GM19351 (cell line): ENCODE measurements at regions not wholly inside any gene's neighbourhood (a gene's known extent, or its start where the extent isn't known, plus 50 kb on each side); places are given as distances from the start of the nearest gene placed in this dataset.

Experiments used
- ATAC-seq: cut with Tn5 transposase; IDR thresholded peaks from one replicate; pipeline ENCODE4 v1.9.1; 2021; ENCODE audit warnings: mild to moderate bottlenecking, moderate library complexity; ENCODE audit not compliant: unreplicated experiment

GRCh38 chr15:101551696-101552591 lies 62.4 kb upstream of the PCSK6 start:
- no peak for ATAC-seq

DNA sequence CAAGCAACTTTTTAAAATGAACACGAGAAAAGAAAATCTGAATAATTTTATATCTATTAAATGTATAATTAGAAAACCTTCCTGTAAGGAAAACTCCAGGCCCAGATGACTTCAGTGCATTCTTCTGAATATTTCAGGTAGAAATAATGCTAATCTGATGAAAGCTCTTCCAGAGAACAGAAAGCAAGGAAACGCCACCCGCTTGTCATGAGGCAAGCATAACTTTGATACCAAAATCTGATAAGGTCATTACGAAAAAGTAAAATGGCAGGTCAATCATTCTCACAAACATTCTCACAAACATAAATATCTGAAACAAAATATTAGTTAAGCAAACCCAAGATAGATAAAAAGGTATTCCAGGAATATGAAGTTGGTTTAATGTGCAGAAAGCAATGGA lies 60.6 kb upstream of the PCSK6 start:
- ATAC-seq, result no peak

GRCh38 chr15:101549647-101550046 lies 60.1 kb upstream of the PCSK6 start:
- ATAC-seq, result no peak

GRCh38 chr15:101547737-101548136 lies 58.2 kb upstream of the PCSK6 start:
- no peak for ATAC-seq

DNA sequence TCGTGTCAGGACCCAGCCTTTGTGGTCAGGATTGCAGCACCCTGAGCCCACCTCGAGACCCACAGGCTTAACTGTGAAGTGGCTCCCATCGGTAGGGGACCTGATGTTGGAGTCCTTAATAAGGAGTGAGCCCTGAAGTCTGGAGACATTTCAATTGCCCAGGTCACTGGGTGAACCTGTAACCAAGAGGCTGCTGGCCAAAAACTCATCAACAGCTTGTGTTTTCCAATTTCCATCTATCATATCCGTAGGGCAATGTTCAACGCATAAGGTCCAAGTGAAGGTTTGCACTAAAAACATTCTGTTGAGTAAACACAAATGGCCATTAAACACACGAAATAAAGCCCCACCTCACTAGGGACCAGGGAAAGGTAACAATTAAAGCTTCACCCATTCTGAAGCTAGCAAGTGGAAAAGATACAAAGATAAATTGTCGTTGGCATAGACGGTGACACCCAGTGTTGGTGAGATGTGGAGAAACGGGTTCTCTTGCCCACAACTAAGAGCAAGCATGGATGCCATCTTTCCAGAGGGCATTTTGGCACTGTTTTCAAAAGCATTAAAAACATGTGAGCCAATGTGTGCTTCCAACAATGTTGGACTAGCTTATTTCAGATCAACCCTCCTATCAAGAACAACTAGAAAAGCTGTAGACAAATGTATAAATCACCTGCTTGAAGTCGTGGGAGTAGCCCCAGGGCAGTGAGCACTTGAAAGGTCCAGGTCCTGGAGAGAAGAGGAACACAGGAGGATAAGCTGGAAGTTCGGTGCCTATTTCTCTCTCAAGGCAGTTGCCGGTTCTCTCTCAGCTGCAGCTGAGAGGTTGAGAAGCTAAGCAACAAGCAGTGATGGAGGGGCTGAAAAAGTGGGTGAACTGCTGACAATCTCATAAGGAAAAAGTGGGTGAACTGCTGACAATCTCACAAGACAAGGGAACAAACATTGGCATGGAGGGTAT lies 56.3 kb upstream of the PCSK6 start:
- ATAC-seq, result no peak

DNA sequence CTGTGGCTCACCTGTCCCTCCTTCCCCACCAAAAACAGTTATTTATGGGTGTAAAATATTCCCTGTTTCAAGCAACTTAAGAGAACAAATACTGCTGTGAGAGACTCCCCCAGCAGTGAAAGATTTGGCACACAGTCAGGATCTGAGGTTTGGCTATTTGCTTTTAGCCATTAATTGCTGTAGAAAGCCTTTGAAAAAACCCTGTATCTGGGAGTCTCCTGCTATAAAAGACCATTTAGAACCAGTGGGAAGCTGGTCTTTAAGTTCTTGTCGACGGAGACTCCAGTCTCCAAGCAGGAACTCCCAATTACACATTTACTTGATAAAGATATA lies 55.1 kb upstream of the PCSK6 start:
- ATAC-seq, result no peak

GRCh38 chr15:101543926-101544612 lies 54.6 kb upstream of the PCSK6 start:
- no peak for ATAC-seq

GRCh38 chr15:101543431-101543830 lies 53.9 kb upstream of the PCSK6 start:
- no peak for ATAC-seq

DNA sequence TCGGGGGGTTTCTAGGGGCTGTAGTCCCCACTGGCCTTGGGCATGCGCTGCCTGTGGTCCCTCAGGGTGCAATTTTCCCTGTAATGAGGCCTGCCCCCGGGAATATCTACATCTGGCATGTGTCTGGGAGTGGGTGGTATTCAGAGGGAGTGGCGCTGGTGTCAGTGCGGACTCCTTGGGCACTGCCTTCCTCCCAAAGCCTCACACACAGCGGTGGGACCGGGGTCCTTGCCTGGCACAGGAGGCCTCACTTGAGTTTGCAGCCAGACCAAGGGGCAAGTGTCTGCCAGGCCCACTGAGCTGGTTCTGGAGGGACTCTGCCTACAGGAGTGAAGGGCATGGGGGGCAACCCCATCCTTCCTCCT lies 53.5 kb upstream of the PCSK6 start:
- no peak for ATAC-seq

- ATAC-seq, result no peak
Observed at GRCh38 chr15:101542306-101543025, 53.0 kb upstream of the PCSK6 start.

DNA sequence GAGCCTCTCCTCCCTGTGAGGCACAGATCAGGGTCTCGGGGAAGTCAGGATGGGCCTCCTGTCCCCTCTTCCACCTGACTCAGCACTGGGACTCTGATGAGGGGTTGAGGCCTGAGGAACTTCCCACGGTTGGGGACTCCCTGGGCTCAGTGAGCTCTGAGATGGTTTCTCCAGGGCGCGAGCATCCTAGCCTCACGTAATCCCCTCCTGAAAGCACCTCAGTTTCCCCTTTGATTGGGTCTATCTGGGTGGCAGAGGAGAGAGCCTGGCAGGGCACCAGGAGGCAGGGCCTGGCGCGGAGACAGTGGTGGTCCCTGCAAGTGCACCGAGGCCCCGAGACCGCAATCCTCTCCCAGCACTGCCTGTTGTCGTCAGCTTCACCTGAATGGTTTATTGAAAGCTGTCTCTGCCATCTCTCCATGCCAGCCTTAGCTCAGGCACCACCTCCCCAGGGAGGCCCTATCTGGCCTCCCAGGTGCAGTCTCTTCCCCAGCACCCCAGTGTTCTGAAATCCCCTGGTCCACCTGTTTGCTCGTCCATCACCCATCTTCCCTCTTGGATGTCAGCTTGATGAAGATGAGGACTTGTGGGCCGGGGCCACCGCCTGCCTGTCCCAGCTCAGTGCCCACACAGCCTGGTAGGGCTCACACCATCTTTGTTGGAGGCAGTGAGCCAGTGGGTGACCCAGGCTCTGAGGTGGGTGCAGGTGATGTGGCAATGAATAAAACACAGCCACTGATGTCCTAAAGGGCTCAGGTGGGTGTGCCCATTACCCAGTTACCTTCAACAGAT lies 52.2 kb upstream of the PCSK6 start:
- ATAC-seq, result no peak

GRCh38 chr15:101540480-101541239 lies 51.2 kb upstream of the PCSK6 start:
- ATAC-seq, result no peak

DNA sequence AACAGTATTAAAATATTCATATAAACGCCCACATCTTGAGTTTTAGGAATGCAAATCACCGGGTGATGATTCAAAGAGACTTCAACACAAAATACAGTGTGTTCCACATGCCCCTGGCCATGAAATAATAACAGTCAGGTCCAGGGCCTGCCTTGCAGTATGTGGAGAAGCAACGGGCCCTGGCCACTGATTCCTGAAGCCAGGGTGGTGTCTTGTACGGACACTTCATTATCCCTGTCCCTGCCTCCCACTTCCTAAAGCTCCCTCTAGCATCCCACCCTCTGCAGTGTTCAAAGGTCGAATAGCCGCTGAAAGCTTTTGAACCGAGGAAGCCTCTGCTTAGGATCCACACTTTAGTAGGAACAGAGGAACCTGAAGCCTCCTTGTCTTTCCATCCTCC lies 50.4 kb upstream of the PCSK6 start:
- no peak for ATAC-seq

DNA sequence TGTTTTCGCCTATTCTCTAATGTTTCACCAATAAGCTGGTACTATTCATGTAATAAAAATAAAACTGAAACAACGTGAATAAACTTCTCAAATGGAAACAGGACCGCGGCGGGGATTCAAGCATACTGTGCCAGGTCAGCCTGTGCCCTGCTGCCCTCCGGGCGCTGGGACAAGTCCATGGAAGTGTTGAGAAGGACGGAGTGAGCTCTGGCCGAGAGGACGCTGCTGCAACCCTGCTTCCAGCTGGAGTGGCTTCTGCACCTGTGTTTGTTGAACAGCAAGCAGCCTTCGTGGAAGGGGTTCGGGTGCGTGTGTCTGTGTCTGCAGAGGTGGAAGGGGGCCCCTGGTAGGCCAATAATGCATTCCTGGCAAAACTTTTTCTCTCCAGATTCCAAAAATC lies 50.0 kb upstream of the PCSK6 start:
- ATAC-seq, result no peak
